Heart left ventricle (tissue), 16 donors: ENCODE measurements at regions not wholly inside any gene's neighbourhood (a gene's known extent, or its start where the extent isn't known, plus 50 kb on each side); places are given as distances from the start of the nearest gene placed in this dataset.

Experiments used
- ATAC-seq, 4 donors: fragments of 200-7000 bp; cut with Tn5 transposase; one replicate each; pipeline ENCODE4 v1.9.1; 2020 to 2022; ENCODE audit warnings: moderate library complexity in 4 of 4, mild to moderate bottlenecking in 3 of 4, moderate number of reproducible peaks in 1 of 4
- DNase-seq, 5 donors: peaks; one replicate each; pipeline ENCODE4 v3.0.0-alpha.2; 2020
- H3K27ac ChIP-seq, 12 donors: fragments of 200-600 bp; sonication (generic) in 4 of 12; one replicate each; pipeline versions ENCODE4 v1.5.0 to v1.8.0; 2016 to 2022; ENCODE audit warnings: mild to moderate bottlenecking in 2 of 12
- H3K27me3 ChIP-seq, 9 donors: fragments of 200-600 bp; sonication (generic) in 2 of 9; one replicate each; pipeline versions ENCODE4 v1.5.1 to v1.8.0; 2016 to 2022; ENCODE audit warnings: mild to moderate bottlenecking in 3 of 9
- H3K36me3 ChIP-seq, 9 donors: fragments of 200-600 bp; sonication (generic) in 2 of 9; one replicate each; pipeline versions ENCODE4 v1.5.0 to v1.8.0; 2018 to 2022; ENCODE audit warnings: mild to moderate bottlenecking in 2 of 9
- H3K4me1 ChIP-seq, 12 donors: fragments of 200-600 bp; sonication (generic) in 4 of 12; one replicate each; pipeline versions ENCODE4 v1.5.0 to v1.8.0; 2016 to 2022; ENCODE audit warnings: mild to moderate bottlenecking in 3 of 12
- H3K4me3 ChIP-seq, 12 donors: fragments of 200-600 bp; sonication (generic) in 4 of 12; one replicate each; pipeline versions ENCODE4 v1.5.0 to v1.8.0; 2017 to 2022; ENCODE audit warnings: mild to moderate bottlenecking in 9 of 12, moderate library complexity in 4 of 12
- H3K9me3 ChIP-seq, 12 donors: fragments of 200-600 bp; sonication (generic) in 4 of 12; one replicate each; pipeline versions ENCODE4 v1.5.0 to v1.8.0; 2016 to 2022; ENCODE audit warnings: mild to moderate bottlenecking in 1 of 12
- CTCF ChIP-seq, 12 donors: fragments of 200-600 bp; sonication (generic) in 4 of 12; IDR thresholded peaks; one replicate each; pipeline versions ENCODE4 v1.5.0 to v1.8.0; 2018 to 2022; ENCODE audit warnings: antibody characterized with exemption in 12 of 12, mild to moderate bottlenecking in 5 of 12
- POLR2A ChIP-seq, 2 donors: fragments of 450-650 bp; IDR thresholded peaks; one replicate each; pipeline ENCODE4 v1.6.1; 2017; ENCODE audit warnings: antibody characterized with exemption in 2 of 2, mild to moderate bottlenecking in 2 of 2, moderate library complexity in 2 of 2
- WGBS, 4 donors: extraction: QIAGEN DNeasy Blood & Tissue Kit in 2 of 4; methylation state at CpG; one replicate each; pipeline versions ENCODE4 v1.1.5 to v1.1.7; 2013 to 2018; 5-methylcytosine and 5-hydroxymethylcytosine counted together
- intact Hi-C, 10 donors: fragments of 100-400 bp; cut with DNase I; formaldehyde crosslinking; loops; one replicate each; pipeline versions ENCODE4 v1.11.1 to v1.14.2; 2022
- donor health status: ischemic (EF 13 %, LVEDD 7.1; RV severe dilation, severe dysfunction).
- donor health status: healthy with polysubstance abuse.
- donor health status: DM: no; HTN: yes; CAD: no.
- donor health status: DM: no; HTN: no; CAD: no.
- donor health status: ischemic (EF 25% LVEDD 6.9; RV normal size, moderate dysfunction).
- donor health status: ischemic (EF 25% LVEDD 5.7; RV mildly dilated, moderate dysfunction).
- donor health status: healthy.
- donor health status: DM: yes; HTN: yes; CAD: no.
- donor health status: ischemic (EF 35%, LVEDD 5.7; RV mildly dilated, moderate dysfunction).
- donor health status: nonischemic (EF 11% LVEDD 7.7; RV severe dilation, severe dysfunction).
- donor health status: DM: yes; HTN: yes; CAD: no.
- donor health status: PGD.
- donor health status: ischemic (EF 29% LVEDD 5.4; RV normal size, mild dysfunction).
- donor health status: nonischemic (EF 23%, LVEDD 6.1; RV moderate dilation, normal function).

- DNase-seq = no peak
- TF ChIP-seq POLR2A (IDR thresholded peaks at IDR 0.05) (no peak), CTCF (IDR thresholded peaks at IDR 0.05) (no peak)
- no peak for ATAC-seq
- no peaks in the 10 kb centered on the region for H3K36me3 ChIP-seq
- intact Hi-C loops = no loop called here
- H3K4me1 ChIP-seq = no peaks in the 10 kb centered on the region
- H3K9me3 ChIP-seq = peaks cover 0 to 4% (median 0%) of the 10 kb centered on the region in 12 donors
- no peak overlapping the region for H3K4me3 ChIP-seq
- H3K27ac ChIP-seq = no peak overlapping the region
- no peaks in the 10 kb centered on the region for H3K27me3 ChIP-seq
Measured at GRCh38 chrX:25213611-25214010, 197.8 kb upstream of the ARX start.

DNA sequence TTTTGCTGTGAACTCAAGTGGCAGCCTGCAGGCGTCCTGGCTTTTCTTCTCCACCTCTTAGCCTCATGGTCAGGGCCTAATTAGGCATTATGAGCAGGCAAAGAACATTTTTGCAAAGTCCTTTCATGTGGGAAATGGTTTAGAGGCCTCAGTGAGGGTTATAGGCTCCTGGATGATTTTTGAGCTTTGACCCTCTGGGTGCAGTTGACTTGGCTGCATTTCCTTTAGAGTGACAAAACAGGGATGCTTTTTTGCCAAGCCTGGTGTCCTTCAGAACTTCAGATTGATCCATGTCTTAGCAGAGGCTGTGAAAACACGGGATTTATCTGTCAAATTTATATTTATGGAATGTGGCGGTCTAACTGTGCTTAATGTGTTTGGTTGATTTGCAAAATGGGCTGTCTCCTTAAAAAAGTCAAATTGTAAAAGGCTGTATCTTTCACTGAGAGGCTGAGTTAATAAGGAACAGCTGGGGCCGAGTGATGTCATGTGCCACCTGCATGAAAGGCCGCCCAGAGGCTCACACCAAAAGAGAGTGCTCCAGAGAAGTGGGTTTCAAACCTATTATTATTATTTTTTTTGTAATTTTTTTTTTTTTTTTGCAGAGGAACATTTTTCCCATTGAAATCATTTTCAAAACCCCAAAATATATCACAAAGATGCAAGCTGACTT, 192.2 kb upstream of the ARX start:
- H3K4me3 ChIP-seq = no peak overlapping the region
- H3K27me3 ChIP-seq = no peaks in the 10 kb centered on the region
- ATAC-seq (no peak), DNase-seq (no peak)
- H3K27ac ChIP-seq = no peak overlapping the region
- peaks cover 0 to 4% (median 0%) of the 10 kb centered on the region in 12 donors for H3K9me3 ChIP-seq
- WGBS, 4 donors = 56 to 68% (median 66%) methylated on average over 5 of the region's 5 CpGs
- H3K4me1 ChIP-seq = no peaks in the 10 kb centered on the region
- TF ChIP-seq CTCF (IDR thresholded peaks at IDR 0.05) = no peak
- no peak for TF ChIP-seq POLR2A (IDR thresholded peaks at IDR 0.05)
- H3K36me3 ChIP-seq = no peaks in the 10 kb centered on the region
- intact Hi-C loops = no loop called here

GRCh38 chrX:25206778-25207177, 191.0 kb upstream of the ARX start:
- Histone ChIP-seq H3K36me3 (no peaks in the 10 kb centered on the region), H3K9me3 (peaks cover 0 to 4% (median 0%) of the 10 kb centered on the region in 12 donors), H3K27ac (no peak overlapping the region), H3K27me3 (no peaks in the 10 kb centered on the region), H3K4me1 (no peaks in the 10 kb centered on the region), H3K4me3 (no peak overlapping the region)
- intact Hi-C loops = no loop called here
- TF ChIP-seq CTCF (IDR thresholded peaks at IDR 0.05) = no peak
- TF ChIP-seq POLR2A (IDR thresholded peaks at IDR 0.05) = no peak
- 4 to 17% (median 8%) methylated on average over 1 of the region's 1 CpG for WGBS, 4 donors
- ATAC-seq (no peak), DNase-seq (no peak)

GRCh38 chrX:25204182-25204581, 188.4 kb upstream of the ARX start:
- H3K4me1 ChIP-seq = no peaks in the 10 kb centered on the region
- H3K4me3 ChIP-seq = no peak overlapping the region
- H3K27ac ChIP-seq = no peak overlapping the region
- H3K27me3 ChIP-seq = no peaks in the 10 kb centered on the region
- no peak for ATAC-seq
- TF ChIP-seq POLR2A (IDR thresholded peaks at IDR 0.05) = no peak
- no peak for TF ChIP-seq CTCF (IDR thresholded peaks at IDR 0.05)
- DNase-seq = no peak
- H3K36me3 ChIP-seq = no peaks in the 10 kb centered on the region
- intact Hi-C loops = no loop called here
- H3K9me3 ChIP-seq = no peaks in the 10 kb centered on the region
